GM23248 (cell line): ENCODE measurements at regions not wholly inside any gene's neighbourhood (a gene's known extent, or its start where the extent isn't known, plus 50 kb on each side); places are given as distances from the start of the nearest gene placed in this dataset.

ENCODE experiments used
- EZH2 ChIP-seq: fragments of 200-600 bp; sonication (generic); IDR thresholded peaks from 2 replicates; pipeline ENCODE4 v1.6.1; 2018; ENCODE audit warnings: antibody characterized with exemption, mild to moderate bottlenecking; ENCODE audit not compliant: insufficient read depth, poor library complexity, severe bottlenecking
- EZH2phosphoT487 ChIP-seq: fragments of 200-600 bp; sonication (generic); IDR thresholded peaks from 2 replicates; pipeline ENCODE4 v1.6.1; 2018; ENCODE audit warnings: antibody characterized with exemption, moderate library complexity, mild to moderate bottlenecking, low read depth; ENCODE audit not compliant: insufficient read depth

GRCh38 chr4:38455092-38455862 is 208.7 kb upstream of the KLF3 start:
- TF ChIP-seq EZH2 = no peak
- no peak for TF ChIP-seq EZH2phosphoT487
